ENCODE measurements at regions not wholly inside any gene's neighbourhood (a gene's known extent, or its start where the extent isn't known, plus 50 kb on each side); places are given as distances from the start of the nearest gene placed in this dataset.

GRCh38 chr2:156708051-156708450 lies 271.9 kb downstream of the GPD2 start:
- FAIRE-seq (no peak), DNase-seq (ENCODE audit: insufficient read length, low spot score) (no peak)
- no peak for TF ChIP-seq POLR2A (IDR thresholded peaks at IDR 0.05; ENCODE audit: low read depth, low read length)

DNA sequence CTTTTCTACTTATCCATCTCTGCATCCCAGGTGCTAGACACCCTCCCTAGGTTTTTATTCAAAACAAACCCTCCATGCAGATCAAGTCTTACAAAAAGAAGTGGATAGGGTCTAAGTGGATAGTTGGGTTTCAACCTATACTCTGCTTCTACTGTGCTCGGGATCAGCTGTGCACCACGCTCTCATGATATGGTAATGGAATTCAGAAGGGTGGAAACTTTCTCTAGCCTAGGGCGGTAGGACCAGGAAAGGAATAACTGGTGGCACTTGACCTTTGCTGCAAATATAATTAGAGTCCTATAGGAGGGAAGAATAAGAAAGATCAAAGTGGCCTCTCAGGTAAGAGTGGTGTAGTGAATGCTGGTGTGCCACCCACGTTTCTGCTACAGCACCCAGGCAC lies 272.9 kb downstream of the GPD2 start:
- TF ChIP-seq POLR2A (IDR thresholded peaks at IDR 0.05; ENCODE audit: low read depth, low read length), result no peak
- DNase-seq (ENCODE audit: insufficient read length, low spot score) (no peak), FAIRE-seq (no peak)

- no peak for TF ChIP-seq POLR2A (IDR thresholded peaks at IDR 0.05; ENCODE audit: low read depth, low read length)
- FAIRE-seq (no peak), DNase-seq (ENCODE audit: insufficient read length, low spot score) (no peak)
Measured at GRCh38 chr2:156719036-156719435, 282.9 kb downstream of the GPD2 start.

- no peak for TF ChIP-seq POLR2A (IDR thresholded peaks at IDR 0.05; ENCODE audit: low read depth, low read length)
- DNase-seq (ENCODE audit: insufficient read length, low spot score) (no peak), FAIRE-seq (no peak)
Measured at GRCh38 chr2:156727867-156728266, 291.7 kb downstream of the GPD2 start.

DNA sequence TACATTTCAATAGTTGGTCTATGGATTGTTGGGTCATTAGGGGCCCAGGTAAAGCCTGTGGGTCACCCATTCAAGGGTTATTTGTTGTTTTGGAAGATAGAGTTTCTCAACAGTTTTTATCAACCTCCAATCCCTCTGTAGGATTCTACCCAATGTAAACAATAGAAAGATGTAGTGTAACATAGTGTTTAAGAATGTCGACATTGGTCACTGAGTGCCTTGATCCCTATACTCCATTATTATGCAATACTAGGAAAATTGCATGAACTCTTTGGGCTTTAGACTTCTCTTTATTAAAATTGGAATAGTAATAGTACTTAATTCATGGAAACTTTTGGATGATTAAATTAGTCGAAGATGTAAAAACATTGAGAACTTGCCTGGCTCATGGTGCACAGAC lies 292.1 kb downstream of the GPD2 start:
- FAIRE-seq (no peak), DNase-seq (ENCODE audit: insufficient read length, low spot score) (no peak)
- no peak for TF ChIP-seq POLR2A (IDR thresholded peaks at IDR 0.05; ENCODE audit: low read depth, low read length)

DNA sequence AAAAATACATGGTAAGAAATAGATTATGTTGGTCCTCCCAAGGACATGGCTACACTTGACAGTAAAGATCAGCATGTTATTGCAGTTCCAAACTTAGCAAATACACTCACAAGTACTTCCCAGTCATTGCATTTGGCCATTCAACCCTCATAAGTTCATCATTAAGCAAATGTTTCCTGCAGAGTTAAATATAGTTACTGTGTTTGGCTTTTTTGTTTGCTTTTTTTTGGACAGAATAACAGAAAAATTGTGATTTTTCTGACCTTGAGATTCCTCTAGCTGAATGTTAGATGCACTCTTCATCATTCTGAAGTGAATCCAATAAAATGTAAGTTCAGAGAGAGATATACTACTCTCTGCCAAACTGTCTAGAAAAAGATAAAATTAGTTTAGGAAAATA lies 295.3 kb downstream of the GPD2 start:
- no peak for TF ChIP-seq POLR2A (IDR thresholded peaks at IDR 0.05; ENCODE audit: low read depth, low read length)

GRCh38 chr2:156736950-156737349 lies 300.8 kb downstream of the GPD2 start:
- DNase-seq (ENCODE audit: insufficient read length, low spot score) (no peak), FAIRE-seq (no peak)
- no peak for TF ChIP-seq POLR2A (IDR thresholded peaks at IDR 0.05; ENCODE audit: low read depth, low read length)

More for the DNA sequence above, 295.3 kb downstream of the GPD2 start:
- no peak for FAIRE-seq
- no peak for DNase-seq (ENCODE audit: insufficient read length, low spot score)

- no peak for FAIRE-seq
- TF ChIP-seq POLR2A (IDR thresholded peaks at IDR 0.05; ENCODE audit: low read depth, low read length), result no peak
- DNase-seq (ENCODE audit: insufficient read length, low spot score), result no peak
Measured at GRCh38 chr2:156739301-156739700, 303.1 kb downstream of the GPD2 start.

DNA sequence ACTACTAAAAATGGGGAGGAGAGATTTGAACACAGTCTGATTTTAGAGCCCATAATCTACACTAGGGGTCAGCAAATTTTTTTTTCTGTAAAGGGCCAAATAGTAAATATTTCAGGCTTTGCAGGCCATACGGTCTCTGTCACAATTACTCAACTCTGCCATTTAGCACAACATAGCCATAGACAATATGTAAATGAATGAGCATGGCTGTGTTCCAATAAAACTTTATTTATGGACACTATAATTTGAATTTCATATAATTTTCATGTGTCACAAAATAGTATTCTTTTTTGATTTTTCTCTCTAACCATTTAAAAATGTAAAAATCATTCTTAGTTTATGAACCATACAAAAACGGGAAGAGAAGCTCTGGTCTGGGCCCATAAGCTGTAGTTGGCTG lies 309.4 kb downstream of the GPD2 start:
- FAIRE-seq, result no peak
- TF ChIP-seq POLR2A (IDR thresholded peaks at IDR 0.05; ENCODE audit: low read depth, low read length), result no peak
- DNase-seq (ENCODE audit: insufficient read length, low spot score), result no peak

GRCh38 chr2:156748221-156748620 lies 312.0 kb downstream of the GPD2 start:
- FAIRE-seq (no peak), DNase-seq (ENCODE audit: insufficient read length, low spot score) (no peak)
- no peak for TF ChIP-seq POLR2A (IDR thresholded peaks at IDR 0.05; ENCODE audit: low read depth, low read length)

DNA sequence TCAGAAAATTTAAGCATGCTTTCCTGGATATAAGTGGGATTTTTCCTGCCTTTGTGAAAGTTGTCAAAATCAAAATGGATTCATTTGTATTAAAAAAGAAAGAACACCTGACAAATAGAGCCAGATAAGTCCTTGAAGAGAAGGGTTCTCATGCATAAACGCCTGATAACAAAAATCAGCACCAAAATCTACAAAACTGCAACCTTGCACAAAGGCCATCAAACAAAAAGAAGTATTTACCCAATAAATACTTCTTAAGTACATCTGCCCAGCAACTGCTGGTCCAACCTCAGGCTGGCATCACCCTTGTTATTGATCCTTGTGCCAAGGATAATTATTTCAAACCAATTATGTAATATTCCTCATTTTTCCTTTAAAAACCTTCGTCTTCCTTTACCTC lies 315.9 kb downstream of the GPD2 start:
- no peak for TF ChIP-seq POLR2A (IDR thresholded peaks at IDR 0.05; ENCODE audit: low read depth, low read length)
- FAIRE-seq (no peak), DNase-seq (ENCODE audit: insufficient read length, low spot score) (no peak)

GRCh38 chr2:156753766-156754165 lies 317.6 kb downstream of the GPD2 start:
- TF ChIP-seq POLR2A (IDR thresholded peaks at IDR 0.05; ENCODE audit: low read depth, low read length), result no peak
- FAIRE-seq (no peak), DNase-seq (ENCODE audit: insufficient read length, low spot score) (no peak)

GRCh38 chr2:156756516-156756915 lies 320.3 kb downstream of the GPD2 start:
- FAIRE-seq (no peak), DNase-seq (ENCODE audit: insufficient read length, low spot score) (no peak)
- no peak for TF ChIP-seq POLR2A (IDR thresholded peaks at IDR 0.05; ENCODE audit: low read depth, low read length)

GRCh38 chr2:156763174-156763573 lies 327.0 kb downstream of the GPD2 start:
- FAIRE-seq, result no peak
- DNase-seq (ENCODE audit: insufficient read length, low spot score), result no peak
- TF ChIP-seq POLR2A (IDR thresholded peaks at IDR 0.05; ENCODE audit: low read depth, low read length), result no peak

DNA sequence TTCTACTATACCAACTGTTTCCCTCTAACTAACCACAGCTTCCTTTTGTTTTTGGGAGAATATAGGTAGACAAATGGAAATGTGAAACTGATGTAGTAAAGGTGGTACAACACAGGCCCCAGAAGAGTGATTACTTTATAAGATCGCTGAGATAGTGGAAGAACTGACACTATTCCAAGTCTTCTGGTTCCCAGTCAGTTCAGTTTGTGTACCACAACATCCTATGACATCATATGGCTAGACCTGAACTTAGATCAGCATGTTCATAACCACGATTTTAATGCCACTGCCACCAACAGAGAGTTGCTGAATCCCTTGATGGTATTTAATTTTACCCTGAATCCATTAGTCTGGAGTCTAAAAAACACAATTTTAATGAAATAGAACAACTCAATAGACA lies 328.9 kb downstream of the GPD2 start:
- no peak for DNase-seq (ENCODE audit: insufficient read length, low spot score)
- no peak for TF ChIP-seq POLR2A (IDR thresholded peaks at IDR 0.05; ENCODE audit: low read depth, low read length)
- no peak for FAIRE-seq

DNA sequence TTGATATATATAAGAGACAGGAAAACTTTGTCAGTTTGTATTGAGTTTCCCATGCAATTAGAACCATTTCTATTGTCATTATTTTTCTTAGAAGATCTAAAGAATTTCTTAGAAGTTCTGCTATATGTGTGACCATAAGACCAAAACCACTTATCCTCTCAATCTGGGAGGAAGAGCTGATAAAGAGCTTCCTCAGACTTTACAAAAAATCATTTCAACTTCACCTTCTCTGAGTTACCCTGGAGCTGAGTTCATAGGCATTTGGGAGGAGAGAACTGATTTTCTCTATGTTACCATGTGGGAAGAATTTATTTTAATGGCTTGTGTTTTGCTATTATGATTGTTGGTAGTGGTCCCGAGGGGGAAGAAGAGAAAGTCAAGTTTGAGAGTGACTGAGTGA lies 329.3 kb downstream of the GPD2 start:
- no peak for TF ChIP-seq POLR2A (IDR thresholded peaks at IDR 0.05; ENCODE audit: low read depth, low read length)
- DNase-seq (ENCODE audit: insufficient read length, low spot score) (no peak), FAIRE-seq (no peak)

Data from H54 (cell line).